GM21390 (cell line): ENCODE measurements at regions not wholly inside any gene's neighbourhood (a gene's known extent, or its start where the extent isn't known, plus 50 kb on each side); places are given as distances from the start of the nearest gene placed in this dataset.
A peak's percentile ranks its signal among the peaks of the same experiment; 100 is the strongest.

Source experiments
- ATAC-seq: cut with Tn5 transposase; IDR thresholded peaks from one replicate; pipeline ENCODE4 v1.9.1; 2021; ENCODE audit not compliant: unreplicated experiment

- no peak for ATAC-seq
These were observed 206.7 kb upstream of the IGF1R start for GRCh38 chr15:98441599-98441998.

GRCh38 chr15:98442379-98442833 lies 205.9 kb upstream of the IGF1R start:
- peak; percentile 74 for ATAC-seq

- ATAC-seq, result no peak
These were observed 205.4 kb upstream of the IGF1R start for GRCh38 chr15:98442901-98443300.

- no peak for ATAC-seq
These were observed 204.8 kb upstream of the IGF1R start for GRCh38 chr15:98443526-98443925.

- ATAC-seq, result no peak
These were observed 204.2 kb upstream of the IGF1R start for GRCh38 chr15:98444138-98444537.

GRCh38 chr15:98445315-98445714 lies 203.0 kb upstream of the IGF1R start:
- ATAC-seq, result no peak

GRCh38 chr15:98446083-98446482 lies 202.3 kb upstream of the IGF1R start:
- ATAC-seq, result no peak

- no peak for ATAC-seq
These were observed 201.3 kb upstream of the IGF1R start for GRCh38 chr15:98447069-98447468.

GRCh38 chr15:98451236-98451635 lies 197.1 kb upstream of the IGF1R start:
- ATAC-seq, result no peak

GRCh38 chr15:98452238-98452637 lies 196.1 kb upstream of the IGF1R start:
- no peak for ATAC-seq

- ATAC-seq, result no peak
These were observed 192.4 kb upstream of the IGF1R start for GRCh38 chr15:98455904-98456303.

- ATAC-seq, result no peak
These were observed 171.8 kb upstream of the IGF1R start for GRCh38 chr15:98476559-98476958.

GRCh38 chr15:98480844-98481243 lies 167.5 kb upstream of the IGF1R start:
- no peak for ATAC-seq

GRCh38 chr15:98483575-98484130 lies 164.7 kb upstream of the IGF1R start:
- ATAC-seq, result no peak

- ATAC-seq, result no peak
These were observed 163.4 kb upstream of the IGF1R start for GRCh38 chr15:98484914-98485313.

GRCh38 chr15:98485451-98485850 lies 162.9 kb upstream of the IGF1R start:
- no peak for ATAC-seq

GRCh38 chr15:98493966-98494511 lies 154.3 kb upstream of the IGF1R start:
- no peak for ATAC-seq

GRCh38 chr15:98501192-98501591 lies 147.1 kb upstream of the IGF1R start:
- no peak for ATAC-seq

GRCh38 chr15:98501632-98502031 lies 146.7 kb upstream of the IGF1R start:
- no peak for ATAC-seq

- no peak for ATAC-seq
These were observed 144.4 kb upstream of the IGF1R start for GRCh38 chr15:98503970-98504369.

GRCh38 chr15:98504998-98505397 lies 143.3 kb upstream of the IGF1R start:
- ATAC-seq, result no peak

- no peak for ATAC-seq
These were observed 142.7 kb upstream of the IGF1R start for GRCh38 chr15:98505611-98506031.

GRCh38 chr15:98506172-98506571 lies 142.2 kb upstream of the IGF1R start:
- no peak for ATAC-seq
